ENCODE measurements at regions not wholly inside any gene's neighbourhood (a gene's known extent, or its start where the extent isn't known, plus 50 kb on each side); places are given as distances from the start of the nearest gene placed in this dataset.
"Not testable (repeated sequence)": the region's sequence is repeated elsewhere in the genome, so short reads cannot be mapped to it uniquely, and the experiment has no call there.

DNA sequence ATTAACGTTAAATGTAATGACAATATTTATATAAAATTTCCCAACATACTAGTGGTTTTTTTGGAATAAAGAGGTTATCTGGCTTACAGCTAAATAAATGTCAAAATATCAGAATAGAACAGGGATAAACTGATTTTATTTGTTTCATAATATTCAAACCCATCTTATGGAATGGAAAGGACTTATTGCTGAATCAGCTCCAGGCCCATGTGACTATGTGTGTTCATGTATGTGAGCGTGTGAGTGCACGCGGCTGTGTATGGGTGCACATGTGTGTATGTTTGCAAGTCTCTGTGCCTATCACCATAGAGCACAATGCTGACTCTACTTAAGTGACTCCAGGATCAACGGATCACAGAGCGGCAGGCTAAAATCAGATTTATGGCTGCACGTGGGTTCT is 392.3 kb upstream of the GRM7 start:
- Histone ChIP-seq H3K27me3 (no peaks in the 10 kb centered on the region), H3K27ac (no peak overlapping the region), H3K4me3 (no peak overlapping the region), H3K36me3 (no peaks in the 10 kb centered on the region), H3K9me3 (no peaks in the 10 kb centered on the region), H3K4me1 (no peaks in the 10 kb centered on the region)
- no peak for DNase-seq
- WGBS, 2 donors, result 89 to 92% methylated on average over 7 of the region's 7 CpGs
- no peak for ATAC-seq
- TF ChIP-seq, protein P1, sequence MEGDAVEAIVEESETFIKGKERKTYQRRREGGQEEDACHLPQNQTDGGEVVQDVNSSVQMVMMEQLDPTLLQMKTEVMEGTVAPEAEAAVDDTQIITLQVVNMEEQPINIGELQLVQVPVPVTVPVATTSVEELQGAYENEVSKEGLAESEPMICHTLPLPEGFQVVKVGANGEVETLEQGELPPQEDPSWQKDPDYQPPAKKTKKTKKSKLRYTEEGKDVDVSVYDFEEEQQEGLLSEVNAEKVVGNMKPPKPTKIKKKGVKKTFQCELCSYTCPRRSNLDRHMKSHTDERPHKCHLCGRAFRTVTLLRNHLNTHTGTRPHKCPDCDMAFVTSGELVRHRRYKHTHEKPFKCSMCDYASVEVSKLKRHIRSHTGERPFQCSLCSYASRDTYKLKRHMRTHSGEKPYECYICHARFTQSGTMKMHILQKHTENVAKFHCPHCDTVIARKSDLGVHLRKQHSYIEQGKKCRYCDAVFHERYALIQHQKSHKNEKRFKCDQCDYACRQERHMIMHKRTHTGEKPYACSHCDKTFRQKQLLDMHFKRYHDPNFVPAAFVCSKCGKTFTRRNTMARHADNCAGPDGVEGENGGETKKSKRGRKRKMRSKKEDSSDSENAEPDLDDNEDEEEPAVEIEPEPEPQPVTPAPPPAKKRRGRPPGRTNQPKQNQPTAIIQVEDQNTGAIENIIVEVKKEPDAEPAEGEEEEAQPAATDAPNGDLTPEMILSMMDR (IDR thresholded peaks at IDR 0.05), result no peak
- intact Hi-C loops (cut with DNase I), result no loop called here

DNA sequence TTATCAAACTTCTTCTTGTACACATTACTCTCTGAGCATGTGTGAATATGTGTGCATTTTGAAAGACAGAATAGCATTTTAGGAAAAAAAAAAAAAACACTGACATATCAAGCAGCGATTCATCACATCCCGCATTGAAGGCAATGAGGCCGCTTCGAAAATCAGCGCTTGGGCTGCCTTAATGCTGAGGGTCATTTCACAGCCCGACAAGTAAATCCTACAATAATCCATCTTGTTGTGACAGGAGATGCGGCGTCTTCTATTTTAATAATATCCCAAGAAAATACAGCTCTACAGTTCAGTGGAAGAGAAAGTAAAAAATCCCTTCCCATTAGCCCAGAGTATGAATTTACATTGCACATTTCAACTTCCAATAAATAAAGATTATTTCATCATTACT is 389.2 kb upstream of the GRM7 start:
- no peaks in the 10 kb centered on the region for H3K27me3 ChIP-seq
- H3K4me3 ChIP-seq, result no peak overlapping the region
- intact Hi-C loops (cut with DNase I), result no loop called here
- WGBS, 2 donors, result 83% methylated on average over 8 of the region's 8 CpGs
- no peaks in the 10 kb centered on the region for H3K9me3 ChIP-seq
- ATAC-seq (no peak), DNase-seq (no peak)
- no peaks in the 10 kb centered on the region for H3K4me1 ChIP-seq
- no peak overlapping the region for H3K27ac ChIP-seq
- TF ChIP-seq, protein P1 (IDR thresholded peaks at IDR 0.05), result no peak
- no peaks in the 10 kb centered on the region for H3K36me3 ChIP-seq

GRCh38 chr3:6490487-6491327 is 370.2 kb upstream of the GRM7 start:
- 83 to 86% methylated on average over 23 to 25 of the region's 34 CpGs for WGBS, 2 donors
- ATAC-seq; intact Hi-C loops (cut with DNase I): not testable (repeated sequence)

DNA sequence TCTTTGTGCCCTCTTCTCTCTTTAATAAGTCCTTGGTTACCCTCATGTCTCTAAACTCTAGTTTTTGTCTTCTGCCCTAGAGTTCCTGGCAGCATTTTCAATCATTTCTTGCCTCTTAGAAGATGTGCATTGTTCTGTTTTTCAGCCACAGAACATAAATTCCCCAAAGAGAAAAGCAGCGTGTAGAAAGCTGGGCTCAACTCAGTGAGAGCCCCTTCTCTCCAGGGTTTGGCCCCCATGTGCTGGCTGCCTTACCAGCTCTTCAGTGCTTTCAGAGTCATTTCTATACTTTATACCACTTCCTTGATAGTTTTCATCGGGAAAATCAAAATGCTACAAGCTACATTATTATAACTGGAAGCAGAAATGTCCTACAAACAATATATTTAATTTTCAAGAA is 369.1 kb upstream of the GRM7 start:
- Histone ChIP-seq H3K4me1 (no peaks in the 10 kb centered on the region), H3K27me3 (no peaks in the 10 kb centered on the region), H3K36me3 (no peaks in the 10 kb centered on the region), H3K9me3 (peaks cover 0 to 6% (median 0%) of the 10 kb centered on the region in 11 donors), H3K27ac (no peak overlapping the region), H3K4me3 (no peak overlapping the region)
- ATAC-seq, result no peak
- no peak for DNase-seq
- intact Hi-C loops (cut with DNase I), result no loop called here
- 75 to 79% methylated on average over 2 of the region's 2 CpGs for WGBS, 2 donors
- TF ChIP-seq, protein P1 (IDR thresholded peaks at IDR 0.05), result no peak

More at GRCh38 chr3:6490487-6491327, 370.2 kb upstream of the GRM7 start:
- H3K36me3 ChIP-seq, H3K27ac ChIP-seq, DNase-seq, H3K4me1 ChIP-seq, H3K4me3 ChIP-seq, H3K27me3 ChIP-seq, H3K9me3 ChIP-seq: not testable (repeated sequence)

- H3K9me3 ChIP-seq, result peaks cover 0 to 6% (median 0%) of the 10 kb centered on the region in 11 donors
- DNase-seq (no peak), ATAC-seq (no peak)
- no peak overlapping the region for H3K4me3 ChIP-seq
- no peaks in the 10 kb centered on the region for H3K27me3 ChIP-seq
- H3K36me3 ChIP-seq, result no peaks in the 10 kb centered on the region
- H3K4me1 ChIP-seq, result no peaks in the 10 kb centered on the region
- H3K27ac ChIP-seq, result no peak overlapping the region
- 37 to 63% methylated on average over 1 of the region's 1 CpG for WGBS, 2 donors
- intact Hi-C loops (cut with DNase I), result no loop called here
- TF ChIP-seq, protein P1 (IDR thresholded peaks at IDR 0.05), result no peak
Observed at GRCh38 chr3:6492306-6492705, 368.6 kb upstream of the GRM7 start.

GRCh38 chr3:6498944-6499343 is 362.0 kb upstream of the GRM7 start:
- peaks cover 0 to 20% (median 0%) of the 10 kb centered on the region in 11 donors for H3K9me3 ChIP-seq
- WGBS, 2 donors, result 84 to 86% methylated on average over 4 of the region's 4 CpGs
- intact Hi-C loops (cut with DNase I); DNase-seq; H3K4me1 ChIP-seq; H3K27ac ChIP-seq; ATAC-seq; H3K4me3 ChIP-seq; H3K36me3 ChIP-seq; H3K27me3 ChIP-seq: not testable (repeated sequence)

All from heart right ventricle (tissue), 16 donors.